MCF 10A (cell line): ENCODE measurements at regions not wholly inside any gene's neighbourhood (a gene's known extent, or its start where the extent isn't known, plus 50 kb on each side); places are given as distances from the start of the nearest gene placed in this dataset.
"Not testable (repeated sequence)": the region's sequence is repeated elsewhere in the genome, so short reads cannot be mapped to it uniquely, and the experiment has no call there.

Source experiments
- BruUV-seq: library from RNA; stranded (reverse); fragments of 400-500 nt; replicated peaks from 2 replicates; lab custom pipeline; 2021; lab: Mats Ljungman, UMichigan
- CTCF ChIA-PET: fragments of 300-600 bp; sonication (Branson Sonifier 250); formaldehyde crosslinking; extraction: SDS; loops from one replicate; lab custom pipeline; 2021; ENCODE audit warnings: antibody characterized with exemption, inconsistent platforms; lab: Yijun Ruan, JAX
- POLR2A ChIA-PET: fragments of 300-600, 350-650 bp; sonication (Branson Sonifier 250); formaldehyde crosslinking; extraction: SDS; loops from one replicate; lab custom pipeline; 2020; ENCODE audit warnings: antibody characterized with exemption, inconsistent platforms; lab: Yijun Ruan, JAX
- DNase-seq: peaks from one replicate; pipeline ENCODE4 v3.0.0-alpha.2; 2018; ENCODE audit not compliant: unreplicated experiment
- H3K27ac Mint-ChIP-seq: one replicate; pipeline ENCODE4 v1.8.0; 2022; ENCODE audit warnings: mild to moderate bottlenecking, low read depth, mixed read lengths; ENCODE audit not compliant: unreplicated experiment
- H3K27me3 Mint-ChIP-seq: one replicate; pipeline ENCODE4 v1.8.0; 2022; ENCODE audit warnings: mixed read lengths; ENCODE audit not compliant: insufficient read depth, unreplicated experiment
- H3K36me3 Mint-ChIP-seq: one replicate; pipeline ENCODE4 v1.8.0; 2022; ENCODE audit warnings: mild to moderate bottlenecking, moderate library complexity, mixed read lengths; ENCODE audit not compliant: insufficient read depth, unreplicated experiment
- H3K4me1 Mint-ChIP-seq: one replicate; pipeline ENCODE4 v1.8.0; 2022; ENCODE audit warnings: mixed read lengths; ENCODE audit not compliant: insufficient read depth, unreplicated experiment
- H3K4me3 Mint-ChIP-seq: one replicate; pipeline ENCODE4 v1.8.0; 2022; ENCODE audit warnings: mild to moderate bottlenecking, moderate library complexity, mixed read lengths; ENCODE audit not compliant: unreplicated experiment
- H3K9me3 Mint-ChIP-seq: one replicate; pipeline ENCODE4 v1.8.0; 2022; ENCODE audit warnings: mixed read lengths; ENCODE audit not compliant: unreplicated experiment
- CTCF ChIP-seq: fragments of 200-600 bp; IDR thresholded peaks from one replicate; pipeline ENCODE4 v1.8.0; 2022; ENCODE audit warnings: antibody characterized with exemption, mild to moderate bottlenecking; ENCODE audit not compliant: unreplicated experiment
- intact Hi-C: fragments of 100-400 bp; cut with micrococcal nuclease; formaldehyde crosslinking; loops from 2 replicates; pipeline ENCODE4 v1.14.1; 2022

- Mint-ChIP-seq H3K4me1 (no peaks in the 10 kb centered on the region), H3K36me3 (peaks cover 4% of the 10 kb centered on the region)
Observed at GRCh38 chr11:33949252-33949913, 57.5 kb upstream of the LMO2 start.

GRCh38 chr11:33948494-33948893, 56.6 kb upstream of the LMO2 start:
- intact Hi-C loops, result no loop called here
- H3K9me3 Mint-ChIP-seq, result no peaks in the 10 kb centered on the region
- no peak overlapping the region for H3K4me3 Mint-ChIP-seq
- DNase-seq, result no peak
- H3K4me1 Mint-ChIP-seq, result no peaks in the 10 kb centered on the region
- no peak overlapping the region for H3K27ac Mint-ChIP-seq
- CTCF ChIA-PET, result interaction anchor here (0.9 kb wide), 1 partner anchor 22 kb away, joined by 6 read pairs; no protein-coding TSS in a partner anchor
- TF ChIP-seq CTCF, result no peak
- H3K27me3 Mint-ChIP-seq, result no peaks in the 10 kb centered on the region
- no TSS peak for BruUV-seq
- peaks cover 4% of the 10 kb centered on the region for H3K36me3 Mint-ChIP-seq
- POLR2A ChIA-PET, result no interaction called here

More at GRCh38 chr11:33949252-33949913, 57.5 kb upstream of the LMO2 start:
- Mint-ChIP-seq H3K9me3 (no peaks in the 10 kb centered on the region), H3K4me3 (no peak overlapping the region), H3K27me3 (no peaks in the 10 kb centered on the region), H3K27ac (no peak overlapping the region)
- intact Hi-C loops, result no loop called here
- CTCF ChIA-PET, result interaction anchor here (0.6 to 0.9 kb wide), 2 partner anchors 21 to 77 kb away, joined by 3 to 6 read pairs; no protein-coding TSS in a partner anchor
- no peak for DNase-seq
- no peak for TF ChIP-seq CTCF
- BruUV-seq, result no TSS peak
- POLR2A ChIA-PET, result interaction anchor here (0.6 kb wide), 1 partner anchor 992 kb away, joined by 3 read pairs; no protein-coding TSS in a partner anchor

GRCh38 chr11:33947918-33948317, 56.0 kb upstream of the LMO2 start:
- POLR2A ChIA-PET, H3K4me1 Mint-ChIP-seq, BruUV-seq, intact Hi-C loops, H3K9me3 Mint-ChIP-seq, H3K36me3 Mint-ChIP-seq, H3K4me3 Mint-ChIP-seq, H3K27me3 Mint-ChIP-seq, H3K27ac Mint-ChIP-seq, DNase-seq: not testable (repeated sequence)
- CTCF ChIA-PET, result interaction anchor here (0.6 to 0.7 kb wide), 2 partner anchors 13 to 88 kb away, joined by 3 to 4 read pairs; no protein-coding TSS in a partner anchor

- no peak for TF ChIP-seq CTCF
- no peak for DNase-seq
- Mint-ChIP-seq H3K4me3 (no peak overlapping the region), H3K27me3 (no peaks in the 10 kb centered on the region), H3K36me3 (peaks cover 4% of the 10 kb centered on the region), H3K27ac (no peak overlapping the region), H3K9me3 (no peaks in the 10 kb centered on the region), H3K4me1 (peaks cover 7% of the 10 kb centered on the region)
- no TSS peak for BruUV-seq
- ChIA-PET CTCF (interaction anchor here (0.7 kb wide), 1 partner anchor 12 kb away, joined by 3 read pairs; no protein-coding TSS in a partner anchor), POLR2A (no interaction called here)
- intact Hi-C loops, result no loop called here
Observed at GRCh38 chr11:33946930-33947329, 55.1 kb upstream of the LMO2 start.
